Right kidney (tissue), 1 donor: ENCODE measurements at regions not wholly inside any gene's neighbourhood (a gene's known extent, or its start where the extent isn't known, plus 50 kb on each side); places are given as distances from the start of the nearest gene placed in this dataset.

Experiments used
- DNase-seq: peaks from one replicate; pipeline ENCODE4 v3.0.0-alpha.2; 2016

- no peak for DNase-seq
Observed at GRCh38 chr13:67645874-67646467, 415.8 kb upstream of the PCDH9 start.

DNA sequence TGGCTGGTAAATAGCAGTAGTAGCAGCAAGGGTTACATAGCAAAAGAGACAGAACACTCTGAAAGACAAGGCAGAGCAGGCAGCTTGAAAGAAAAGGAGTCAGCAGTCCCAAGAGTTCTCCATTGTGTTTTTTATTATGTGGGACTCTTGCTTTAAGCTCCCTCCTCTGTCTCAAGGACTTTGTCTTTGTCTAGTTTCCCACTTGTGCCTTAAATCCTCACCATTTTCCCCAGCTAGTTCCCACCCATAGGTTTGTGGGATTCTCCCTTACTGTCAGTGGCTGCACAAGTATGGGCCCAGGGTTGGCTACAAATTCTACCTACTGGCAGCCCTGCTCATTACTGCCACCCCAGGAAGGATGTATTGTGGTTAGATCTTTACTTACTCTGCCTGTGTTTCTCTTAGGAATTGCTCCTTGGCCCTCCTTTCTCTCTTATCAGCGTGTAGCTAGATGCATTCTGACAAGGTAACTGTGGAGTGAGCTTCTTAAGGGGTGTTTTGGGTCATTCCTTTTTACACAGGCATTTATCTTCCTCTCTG lies 413.4 kb upstream of the PCDH9 start:
- no peak for DNase-seq

DNA sequence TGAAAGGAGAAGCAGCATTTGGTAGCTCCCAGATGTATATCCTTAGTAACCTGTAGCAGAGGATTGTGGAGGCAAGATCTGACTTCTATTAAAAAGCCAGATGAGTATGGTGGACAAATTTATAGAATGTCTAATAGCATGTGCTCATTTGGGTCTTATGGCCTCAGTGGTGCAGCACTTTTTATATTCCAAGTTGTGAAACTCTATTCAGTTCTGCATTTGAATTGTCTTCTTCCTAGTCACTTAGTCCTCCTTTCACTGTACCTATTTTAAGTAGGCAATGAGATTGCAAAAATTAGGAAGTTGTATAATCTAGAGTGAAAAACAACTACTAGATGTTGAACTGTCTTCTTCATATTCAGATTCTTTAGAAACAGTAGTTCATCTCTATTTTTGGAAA lies 412.5 kb upstream of the PCDH9 start:
- no peak for DNase-seq

GRCh38 chr13:67635754-67636153 lies 405.6 kb upstream of the PCDH9 start:
- DNase-seq = no peak

DNA sequence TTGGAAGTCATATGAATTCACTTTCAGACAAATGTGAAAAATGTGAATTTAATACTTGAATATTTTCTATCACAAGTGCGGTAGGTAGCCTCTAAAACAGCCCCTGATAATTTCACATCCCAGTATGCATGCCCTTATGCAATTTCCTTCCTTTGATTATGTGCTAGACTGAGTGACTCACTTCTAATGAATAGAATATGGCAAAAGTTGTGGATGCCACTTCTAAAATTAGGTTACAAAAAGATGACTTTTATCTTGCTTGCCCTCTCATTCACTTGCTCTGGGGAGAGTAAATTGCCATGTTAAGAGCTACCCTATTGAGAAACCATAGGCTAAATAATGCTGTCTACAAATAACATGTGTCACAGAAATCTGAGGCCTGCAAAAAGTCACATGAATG lies 402.5 kb upstream of the PCDH9 start:
- no peak for DNase-seq

DNA sequence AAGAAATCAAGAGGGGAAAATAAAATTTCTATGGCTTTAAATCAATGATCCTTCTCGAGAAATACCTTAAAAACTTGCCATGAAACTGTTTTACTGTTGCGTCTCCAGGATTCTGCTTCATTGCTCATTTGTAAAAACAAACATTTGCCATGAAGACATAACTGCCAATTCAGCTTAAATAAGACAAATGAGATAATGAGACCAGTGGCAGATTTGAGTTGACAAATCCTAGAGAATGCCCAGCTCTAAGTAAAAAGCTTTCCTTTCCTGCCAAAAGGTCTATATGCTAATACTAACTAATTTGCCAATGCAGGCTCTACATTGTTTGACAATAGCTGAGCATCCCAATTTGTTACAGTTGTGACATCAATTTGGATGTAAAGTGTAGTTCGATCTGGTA lies 400.5 kb upstream of the PCDH9 start:
- DNase-seq = no peak

DNA sequence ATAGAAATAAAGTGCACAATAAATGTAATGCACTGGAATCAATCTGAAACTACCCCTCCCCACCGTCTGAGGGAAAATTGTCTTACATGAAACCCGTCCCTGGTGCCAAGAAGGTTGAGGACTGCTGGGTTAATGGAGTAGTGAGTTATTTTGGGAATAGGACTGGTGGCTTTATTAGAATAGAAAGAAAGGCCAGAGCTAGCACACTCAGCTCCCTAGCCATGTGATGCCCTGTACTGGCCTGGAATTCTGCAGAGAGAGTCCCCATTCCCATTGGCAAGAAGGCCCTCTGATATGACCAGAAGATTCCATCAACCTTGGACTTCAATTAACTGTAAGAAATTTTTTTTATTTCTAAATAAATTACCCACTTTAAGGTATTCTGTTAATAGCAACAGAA lies 393.5 kb upstream of the PCDH9 start:
- DNase-seq = no peak

GRCh38 chr13:67620665-67621064 lies 390.5 kb upstream of the PCDH9 start:
- DNase-seq = no peak

DNA sequence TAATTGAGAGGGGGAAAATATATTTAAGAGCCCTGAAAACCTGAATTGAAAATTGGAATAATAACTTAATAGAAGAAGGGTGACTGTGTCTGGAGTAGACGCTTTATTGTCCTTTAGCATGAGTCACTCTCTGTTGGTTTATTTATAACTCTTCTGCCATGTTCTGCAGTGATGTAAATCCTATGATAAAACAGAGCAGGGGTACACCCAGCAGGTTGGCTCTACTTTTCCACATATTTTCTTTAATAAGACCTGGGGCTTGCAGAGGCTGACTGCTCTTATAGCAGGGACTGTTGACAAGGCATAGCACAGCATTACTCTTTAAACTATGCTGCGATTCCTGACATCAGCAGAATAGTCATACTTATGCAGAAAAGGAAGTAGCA lies 389.9 kb upstream of the PCDH9 start:
- no peak for DNase-seq

DNA sequence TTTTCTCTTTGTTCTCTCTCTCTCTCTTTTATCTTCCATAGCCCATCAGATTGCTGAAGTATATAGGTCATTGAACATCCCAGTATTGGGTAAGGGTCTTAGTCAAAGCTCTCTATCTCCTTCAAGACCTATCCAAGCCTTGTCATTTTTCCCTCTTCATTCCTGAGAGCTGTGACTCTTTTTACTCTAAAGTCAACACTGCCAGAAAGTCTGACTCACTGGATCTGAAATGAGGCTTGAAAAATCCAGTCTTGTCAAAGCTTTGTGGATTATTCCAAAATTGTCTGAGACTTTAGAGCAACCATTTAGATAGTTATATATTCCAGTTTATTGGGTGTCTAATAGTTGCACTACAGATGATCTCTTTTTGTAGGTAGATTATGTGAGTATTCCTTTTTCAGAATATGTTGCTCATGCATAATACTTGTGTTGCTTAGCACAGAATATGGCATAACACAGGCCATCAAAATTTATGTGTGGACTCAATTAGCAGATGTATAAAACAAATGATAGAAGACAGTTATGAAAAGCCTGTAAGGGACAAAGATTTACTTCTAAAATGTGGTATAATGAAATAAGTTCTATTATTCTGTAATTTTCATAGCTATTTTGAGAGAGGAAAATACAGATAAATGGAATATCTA lies 389.3 kb upstream of the PCDH9 start:
- no peak for DNase-seq

- no peak for DNase-seq
Observed at GRCh38 chr13:67614579-67614978, 384.4 kb upstream of the PCDH9 start.

- DNase-seq = no peak
Observed at GRCh38 chr13:67614013-67614412, 383.9 kb upstream of the PCDH9 start.

GRCh38 chr13:67588607-67589006 lies 358.5 kb upstream of the PCDH9 start:
- DNase-seq = no peak

- DNase-seq = no peak
Observed at GRCh38 chr13:67577361-67577760, 347.2 kb upstream of the PCDH9 start.

DNA sequence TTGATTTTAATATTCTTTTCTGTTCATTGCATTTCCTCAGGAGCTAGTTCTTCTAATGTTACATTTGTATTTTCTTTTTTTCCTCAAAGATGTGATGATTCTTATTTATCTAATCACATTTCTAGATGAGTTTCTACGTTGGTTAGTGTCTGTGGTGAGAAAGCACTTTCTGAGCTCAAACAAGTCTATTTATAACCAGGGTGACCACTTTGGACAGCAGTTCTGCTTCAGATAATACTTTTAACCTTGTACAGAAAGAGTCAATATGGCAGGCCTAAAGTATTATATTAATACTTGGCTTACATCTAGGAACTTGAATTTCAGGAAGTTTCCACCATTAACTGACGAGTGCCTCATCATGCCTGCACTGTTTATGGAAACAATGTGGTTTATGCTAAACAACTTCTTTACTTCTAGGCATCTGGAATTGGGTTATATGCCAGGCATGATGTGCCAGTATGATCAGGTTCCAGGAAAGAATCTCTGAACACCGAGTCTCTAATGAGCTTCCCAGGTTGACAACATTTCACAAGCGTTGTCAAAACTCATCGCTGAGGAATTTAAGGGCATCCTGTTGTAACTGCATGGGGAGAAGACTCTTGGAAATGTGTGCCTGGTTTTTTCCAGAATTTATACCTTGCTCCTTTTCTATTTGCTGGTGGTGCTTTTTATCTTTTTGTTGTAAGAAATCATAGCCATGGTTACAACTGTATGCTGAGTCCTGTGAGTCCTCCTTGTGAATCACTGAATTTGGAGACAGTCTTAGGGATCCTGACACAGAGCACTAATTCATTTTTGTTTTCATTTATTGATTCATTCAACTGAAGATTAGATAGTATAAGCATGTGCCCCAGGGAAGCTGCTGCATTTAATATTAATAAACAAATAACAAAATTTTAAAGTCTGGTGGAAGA lies 344.4 kb upstream of the PCDH9 start:
- DNase-seq = no peak

DNA sequence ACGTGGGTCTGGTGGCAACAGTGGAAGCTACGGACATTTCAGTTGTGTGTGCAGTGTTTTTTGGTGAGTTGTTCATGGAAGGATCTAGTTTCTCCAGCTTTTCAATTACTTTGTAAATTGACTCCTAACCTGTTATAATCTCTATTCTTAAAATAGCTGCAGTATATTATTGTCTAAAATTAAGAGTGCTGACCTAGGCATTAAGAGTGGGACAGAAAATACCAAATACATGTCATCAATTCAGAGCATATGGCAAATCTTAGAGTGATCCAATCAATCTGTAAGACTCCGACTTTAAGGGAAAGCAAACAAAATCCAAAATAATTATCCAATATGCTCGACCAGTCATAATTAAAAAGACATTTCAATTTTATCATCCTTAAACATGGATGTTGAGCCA lies 338.1 kb upstream of the PCDH9 start:
- no peak for DNase-seq

DNA sequence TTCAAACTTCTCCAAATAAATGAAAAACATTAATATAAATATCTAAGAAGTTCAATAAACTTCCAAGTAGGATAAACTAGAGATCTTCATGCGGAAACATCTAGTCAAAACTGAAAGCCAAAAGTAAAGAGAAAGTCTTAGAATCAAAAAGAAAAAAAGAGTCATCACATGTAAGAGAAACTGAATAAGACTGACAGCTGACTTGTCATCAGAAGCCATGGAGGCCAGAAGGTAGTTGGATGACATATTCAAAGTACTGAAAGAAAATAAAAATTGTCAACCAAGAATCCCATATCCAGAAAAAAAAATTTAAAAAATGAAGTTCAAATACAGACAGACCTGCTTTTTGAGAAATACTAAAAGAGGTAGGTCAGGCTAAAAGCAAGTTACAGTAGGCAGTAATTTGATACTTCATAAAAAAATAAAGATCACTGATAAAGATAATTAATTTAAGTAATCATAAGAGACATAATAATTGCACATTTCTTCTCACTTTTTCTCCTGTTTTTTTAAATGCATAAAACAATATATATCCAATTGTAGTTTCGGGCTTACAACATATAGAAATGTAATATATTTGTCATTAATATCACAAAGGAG lies 327.6 kb upstream of the PCDH9 start:
- no peak for DNase-seq

DNA sequence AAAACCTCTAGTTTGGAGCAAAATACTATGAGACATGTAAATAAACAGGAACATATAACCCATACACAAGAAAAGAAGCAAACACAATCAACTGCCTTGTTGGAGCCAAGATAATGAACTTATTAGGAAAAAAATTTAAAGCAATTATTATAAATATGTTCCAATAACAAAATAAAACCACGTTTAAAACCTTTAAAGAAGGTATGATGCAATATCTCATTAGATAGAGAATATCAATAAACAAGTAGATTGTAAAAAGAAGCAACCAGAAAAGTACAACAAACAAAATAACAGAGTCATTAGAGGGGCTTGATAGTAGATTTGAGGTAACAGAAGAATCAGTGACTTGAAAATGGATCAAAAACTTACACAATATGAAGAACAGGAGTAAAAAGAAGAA lies 327.0 kb upstream of the PCDH9 start:
- DNase-seq = no peak

DNA sequence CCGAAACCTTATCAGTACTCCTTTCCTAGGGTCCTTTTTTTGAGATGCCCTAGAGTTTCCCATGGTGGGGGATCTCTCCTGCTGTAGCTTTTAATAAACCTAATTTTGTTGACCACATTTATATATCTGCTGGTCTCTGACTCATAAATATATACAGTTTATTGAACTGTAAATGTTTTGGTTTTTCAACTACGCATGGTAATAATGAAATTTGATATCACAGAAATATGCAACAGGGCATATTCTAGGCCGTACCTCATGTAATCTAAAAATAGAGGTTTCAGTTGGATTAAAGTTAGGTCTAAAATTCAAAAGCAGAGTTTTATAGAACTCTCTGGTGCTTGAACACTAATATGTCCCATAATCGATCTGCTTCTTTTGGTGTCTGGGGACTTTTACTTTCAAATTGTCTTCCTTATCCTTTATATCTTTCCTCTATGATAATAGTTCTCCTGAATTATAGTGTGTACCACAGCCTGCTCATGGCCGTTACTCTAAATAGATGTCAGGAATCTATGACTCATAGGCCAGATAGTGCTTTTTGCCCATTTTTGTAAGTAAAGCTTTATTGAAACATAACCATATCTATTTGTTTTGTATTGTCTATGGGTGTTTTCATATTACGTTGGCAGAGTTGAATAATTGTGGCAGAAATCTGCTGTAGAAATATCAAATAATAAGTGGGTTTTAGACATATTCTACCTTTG lies 324.8 kb upstream of the PCDH9 start:
- DNase-seq = no peak

DNA sequence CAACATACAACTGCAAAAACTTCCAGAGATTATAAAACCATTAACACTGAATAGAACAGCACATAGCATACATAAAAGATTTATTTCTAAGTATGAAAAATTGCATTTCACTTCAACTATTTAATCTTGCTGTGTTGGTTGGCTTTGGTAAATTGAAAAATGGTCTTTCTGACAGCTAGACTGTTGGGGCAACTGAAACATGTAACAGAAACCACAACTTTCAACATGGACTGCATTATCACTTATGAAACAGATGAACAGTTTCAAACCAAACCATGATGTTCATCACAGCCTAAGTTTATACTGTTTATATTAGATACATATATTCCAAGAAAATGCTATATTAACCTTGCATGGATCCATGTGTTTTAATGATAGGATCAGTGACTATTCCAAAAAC lies 324.1 kb upstream of the PCDH9 start:
- DNase-seq = no peak

- DNase-seq = no peak
Observed at GRCh38 chr13:67549331-67549730, 319.2 kb upstream of the PCDH9 start.

DNA sequence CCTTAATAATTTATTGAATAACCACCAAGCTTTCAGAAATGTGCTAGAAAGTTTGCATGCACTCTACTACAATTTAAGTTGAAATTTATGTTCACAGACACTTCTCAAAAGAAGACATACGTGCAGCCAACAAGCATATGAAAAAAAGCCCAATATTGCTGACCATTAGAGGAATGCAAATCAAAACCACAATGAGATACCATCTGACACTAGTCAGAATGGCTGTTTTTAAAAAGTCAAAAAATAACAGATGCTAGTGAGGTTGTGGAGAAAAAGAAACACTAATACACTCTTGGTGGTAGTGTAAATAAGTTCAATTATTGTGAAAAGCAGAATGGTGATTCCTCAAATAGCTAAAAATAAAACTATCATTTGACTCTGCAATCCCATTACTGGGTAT lies 308.8 kb upstream of the PCDH9 start:
- no peak for DNase-seq
